Smooth muscle cell (in vitro differentiated cells): ENCODE measurements at regions not wholly inside any gene's neighbourhood (a gene's known extent, or its start where the extent isn't known, plus 50 kb on each side); places are given as distances from the start of the nearest gene placed in this dataset.

Source experiments
- DNase-seq: peaks from one replicate; lab custom pipeline; 2025; ENCODE audit not compliant: unreplicated experiment; lab: John Stamatoyannopoulos, UW
- H2AFZ ChIP-seq: fragments of 200-600 bp; sonication (generic); 2 replicates; pipeline ENCODE4 v1.6.0; 2016; ENCODE audit warnings: antibody characterized with exemption, low read depth, mild to moderate bottlenecking
- H3F3A ChIP-seq: fragments of 200-600 bp; sonication (generic); 2 replicates; pipeline ENCODE4 v1.6.0; 2017; ENCODE audit warnings: antibody characterized with exemption, low read depth
- H3K27ac ChIP-seq: fragments of 200-600 bp; sonication (generic); 2 replicates; pipeline ENCODE4 v1.5.1; 2016; ENCODE audit warnings: low read depth, mild to moderate bottlenecking
- H3K27me3 ChIP-seq: fragments of 200-600 bp; sonication (generic); 2 replicates; pipeline ENCODE4 v1.6.1; 2016; ENCODE audit warnings: low read depth, mild to moderate bottlenecking
- H3K36me3 ChIP-seq: fragments of 200-600 bp; sonication (generic); 2 replicates; pipeline ENCODE4 v1.5.1; 2016; ENCODE audit warnings: low read depth
- H3K4me1 ChIP-seq: fragments of 200-600 bp; sonication (generic); 2 replicates; pipeline ENCODE4 v1.5.1; 2016; ENCODE audit warnings: low read depth
- H3K4me2 ChIP-seq: fragments of 200-600 bp; sonication (generic); 2 replicates; pipeline ENCODE4 v1.6.0; 2016; ENCODE audit warnings: mild to moderate bottlenecking
- H3K4me3 ChIP-seq: fragments of 200-600 bp; sonication (generic); 2 replicates; pipeline ENCODE4 v1.5.1; 2016; ENCODE audit warnings: mild to moderate bottlenecking
- H3K79me2 ChIP-seq: fragments of 200-600 bp; sonication (generic); 2 replicates; pipeline ENCODE4 v1.6.0; 2016; ENCODE audit warnings: low read depth, mild to moderate bottlenecking
- H3K9ac ChIP-seq: fragments of 200-600 bp; sonication (generic); 2 replicates; pipeline ENCODE4 v1.6.0; 2016; ENCODE audit warnings: low read depth
- H3K9me3 ChIP-seq: fragments of 200-600 bp; sonication (generic); replicated peaks from 2 replicates; pipeline ENCODE4 v1.5.1; 2016; ENCODE audit warnings: low read depth
- H4K20me1 ChIP-seq: fragments of 200-600 bp; sonication (generic); 2 replicates; pipeline ENCODE4 v1.6.0; 2016; ENCODE audit warnings: low read depth
- WGBS: methylation state at CpG from one replicate; pipeline ENCODE4 v1.1.7; 2016; ENCODE audit warnings: low lambda C conversion rate; 5-methylcytosine and 5-hydroxymethylcytosine counted together
- TF ChIP-seq, protein P1 (sequence below): fragments of 200-600 bp; sonication (generic); IDR thresholded peaks from 2 replicates; pipeline ENCODE4 v1.5.1; 2017; ENCODE audit warnings: borderline replicate concordance, mild to moderate bottlenecking, antibody characterized with exemption; ENCODE audit not compliant: insufficient read depth, poor library complexity, severe bottlenecking

GRCh38 chr20:22374678-22375590 is 209.4 kb downstream of the FOXA2 start:
- no peak overlapping the region for H3K27ac ChIP-seq
- 87% methylated on average over 12 of the region's 12 CpGs for WGBS
- H3K4me2 ChIP-seq, result no peak overlapping the region
- H3K9ac ChIP-seq, result no peak overlapping the region
- H3F3A ChIP-seq, result no peaks in the 10 kb centered on the region
- no peak for DNase-seq
- H4K20me1 ChIP-seq, result no peaks in the 10 kb centered on the region
- H3K9me3 ChIP-seq, result no peaks in the 10 kb centered on the region
- TF ChIP-seq, protein P1, sequence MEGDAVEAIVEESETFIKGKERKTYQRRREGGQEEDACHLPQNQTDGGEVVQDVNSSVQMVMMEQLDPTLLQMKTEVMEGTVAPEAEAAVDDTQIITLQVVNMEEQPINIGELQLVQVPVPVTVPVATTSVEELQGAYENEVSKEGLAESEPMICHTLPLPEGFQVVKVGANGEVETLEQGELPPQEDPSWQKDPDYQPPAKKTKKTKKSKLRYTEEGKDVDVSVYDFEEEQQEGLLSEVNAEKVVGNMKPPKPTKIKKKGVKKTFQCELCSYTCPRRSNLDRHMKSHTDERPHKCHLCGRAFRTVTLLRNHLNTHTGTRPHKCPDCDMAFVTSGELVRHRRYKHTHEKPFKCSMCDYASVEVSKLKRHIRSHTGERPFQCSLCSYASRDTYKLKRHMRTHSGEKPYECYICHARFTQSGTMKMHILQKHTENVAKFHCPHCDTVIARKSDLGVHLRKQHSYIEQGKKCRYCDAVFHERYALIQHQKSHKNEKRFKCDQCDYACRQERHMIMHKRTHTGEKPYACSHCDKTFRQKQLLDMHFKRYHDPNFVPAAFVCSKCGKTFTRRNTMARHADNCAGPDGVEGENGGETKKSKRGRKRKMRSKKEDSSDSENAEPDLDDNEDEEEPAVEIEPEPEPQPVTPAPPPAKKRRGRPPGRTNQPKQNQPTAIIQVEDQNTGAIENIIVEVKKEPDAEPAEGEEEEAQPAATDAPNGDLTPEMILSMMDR, result no peak
- no peaks in the 10 kb centered on the region for H3K79me2 ChIP-seq
- no peak overlapping the region for H3K4me3 ChIP-seq
- no peaks in the 10 kb centered on the region for H3K36me3 ChIP-seq
- peaks cover 25% of the 10 kb centered on the region for H3K27me3 ChIP-seq
- H3K4me1 ChIP-seq, result no peaks in the 10 kb centered on the region
- H2AFZ ChIP-seq, result no peak overlapping the region

DNA sequence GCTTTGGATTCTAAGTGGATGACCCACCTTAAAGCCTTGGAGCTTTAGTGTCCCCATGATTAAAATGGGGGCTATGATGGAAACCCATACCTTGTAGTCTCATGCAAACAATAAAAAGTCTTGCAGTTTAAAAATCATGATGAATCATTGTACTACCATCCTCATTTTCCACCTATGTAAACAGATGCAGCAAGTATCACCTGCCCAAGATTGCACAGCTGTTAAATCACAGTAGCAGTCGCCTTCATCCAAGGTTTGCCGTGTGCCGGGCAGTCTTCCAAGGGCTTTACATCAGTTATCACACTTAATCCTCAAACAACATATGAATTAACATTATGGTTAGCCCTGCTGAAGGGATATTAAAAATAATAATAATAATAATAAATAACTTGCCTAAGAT is 210.3 kb downstream of the FOXA2 start:
- no peak overlapping the region for H3K4me3 ChIP-seq
- H3K27ac ChIP-seq, result no peak overlapping the region
- TF ChIP-seq, protein P1, result no peak
- peaks cover 21% of the 10 kb centered on the region for H3K27me3 ChIP-seq
- no peaks in the 10 kb centered on the region for H4K20me1 ChIP-seq
- no peak overlapping the region for H3K4me2 ChIP-seq
- WGBS, result 94% methylated on average over 3 of the region's 3 CpGs
- DNase-seq, result no peak
- no peaks in the 10 kb centered on the region for H3K9me3 ChIP-seq
- H2AFZ ChIP-seq, result no peak overlapping the region
- H3K4me1 ChIP-seq, result no peaks in the 10 kb centered on the region
- no peaks in the 10 kb centered on the region for H3K79me2 ChIP-seq
- no peaks in the 10 kb centered on the region for H3F3A ChIP-seq
- H3K36me3 ChIP-seq, result no peaks in the 10 kb centered on the region
- H3K9ac ChIP-seq, result no peak overlapping the region

DNA sequence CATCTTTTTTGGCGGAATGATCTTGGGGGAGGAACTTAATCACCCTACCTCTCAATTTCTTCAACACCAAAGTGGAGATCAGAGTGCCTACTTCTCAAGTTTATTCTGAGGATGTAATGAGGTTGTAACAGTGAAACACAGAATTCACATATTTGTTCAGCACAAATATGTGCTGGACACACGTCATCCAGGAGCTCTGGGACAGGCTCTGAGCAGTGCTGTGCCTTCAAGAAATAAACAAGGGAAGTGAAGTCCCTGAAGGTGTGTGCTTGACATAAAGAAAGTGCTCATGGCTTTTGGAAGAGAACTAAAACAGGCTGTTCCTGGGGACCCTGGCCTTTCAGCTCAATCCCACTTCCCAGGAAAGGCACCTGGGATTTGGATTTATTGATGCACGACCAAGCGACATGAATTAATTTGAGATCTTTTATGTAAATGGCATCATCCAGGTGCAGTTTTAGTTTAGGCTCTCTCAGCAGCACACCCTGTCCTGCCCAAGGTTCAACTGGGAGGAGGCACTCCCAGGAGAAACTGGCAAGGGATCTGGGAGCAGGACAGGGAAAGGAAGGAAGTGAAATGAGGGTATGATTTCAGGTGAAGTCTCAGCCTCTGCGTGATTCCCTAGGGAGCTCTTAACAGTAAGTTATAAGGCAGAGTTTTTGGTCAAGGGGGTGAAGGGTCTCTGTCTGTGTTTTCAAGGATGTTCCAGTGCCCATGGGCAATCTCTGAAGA is 211.0 kb downstream of the FOXA2 start:
- H3K27me3 ChIP-seq, result peaks cover 21% of the 10 kb centered on the region
- no peak overlapping the region for H3K9ac ChIP-seq
- H3K79me2 ChIP-seq, result no peaks in the 10 kb centered on the region
- H2AFZ ChIP-seq, result no peak overlapping the region
- no peaks in the 10 kb centered on the region for H3F3A ChIP-seq
- 94% methylated on average over 5 of the region's 5 CpGs for WGBS
- no peak overlapping the region for H3K4me3 ChIP-seq
- no peaks in the 10 kb centered on the region for H4K20me1 ChIP-seq
- no peak overlapping the region for H3K27ac ChIP-seq
- DNase-seq, result no peak
- H3K4me2 ChIP-seq, result no peak overlapping the region
- TF ChIP-seq, protein P1, result no peak
- no peaks in the 10 kb centered on the region for H3K9me3 ChIP-seq
- no peaks in the 10 kb centered on the region for H3K36me3 ChIP-seq
- no peaks in the 10 kb centered on the region for H3K4me1 ChIP-seq
